GM19240 (cell line): ENCODE measurements at regions not wholly inside any gene's neighbourhood (a gene's known extent, or its start where the extent isn't known, plus 50 kb on each side); places are given as distances from the start of the nearest gene placed in this dataset.

Experiments
- DNase-seq: peaks from one replicate; pipeline ENCODE4 v3.0.0; 2011; ENCODE audit warnings: low spot score; ENCODE audit not compliant: insufficient read length

DNA sequence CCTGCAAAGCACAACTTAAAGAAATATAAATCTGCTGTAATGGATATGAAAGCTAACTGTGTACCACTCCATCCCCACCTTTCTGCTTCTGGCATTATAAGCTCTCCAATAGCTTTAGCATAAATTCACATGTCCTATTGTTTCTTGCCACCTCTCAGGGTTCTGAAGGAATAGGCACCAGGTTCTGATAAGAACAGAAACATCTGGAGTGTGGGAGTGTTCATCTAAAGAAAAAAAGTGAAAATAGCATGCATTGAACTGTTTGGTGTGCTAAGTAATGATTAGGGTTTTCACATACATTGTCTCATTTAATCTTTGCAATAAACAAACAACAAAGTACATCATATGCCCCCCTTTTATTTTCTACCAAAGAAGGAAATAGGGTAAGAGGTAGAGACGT lies 72.3 kb downstream of the FAM76B start:
- DNase-seq = no peak

DNA sequence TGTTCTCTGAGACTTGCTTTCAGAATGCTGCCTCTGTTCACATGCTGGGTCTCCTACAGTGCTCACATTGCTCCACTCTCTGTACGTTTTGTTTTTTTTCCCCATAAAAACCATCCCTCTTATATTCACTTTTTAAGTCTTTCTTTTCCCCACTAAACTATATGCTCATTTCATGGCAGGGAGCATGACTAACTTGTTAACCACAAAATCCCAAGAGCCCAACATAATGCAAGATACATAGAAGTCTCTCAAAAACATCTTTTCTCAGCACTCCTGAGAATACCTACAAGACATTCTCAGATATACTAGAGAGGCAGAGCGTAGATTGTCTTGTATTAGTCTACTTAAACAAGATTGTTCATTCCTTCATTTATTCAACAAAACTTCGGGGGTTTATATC lies 73.3 kb downstream of the FAM76B start:
- no peak for DNase-seq

DNA sequence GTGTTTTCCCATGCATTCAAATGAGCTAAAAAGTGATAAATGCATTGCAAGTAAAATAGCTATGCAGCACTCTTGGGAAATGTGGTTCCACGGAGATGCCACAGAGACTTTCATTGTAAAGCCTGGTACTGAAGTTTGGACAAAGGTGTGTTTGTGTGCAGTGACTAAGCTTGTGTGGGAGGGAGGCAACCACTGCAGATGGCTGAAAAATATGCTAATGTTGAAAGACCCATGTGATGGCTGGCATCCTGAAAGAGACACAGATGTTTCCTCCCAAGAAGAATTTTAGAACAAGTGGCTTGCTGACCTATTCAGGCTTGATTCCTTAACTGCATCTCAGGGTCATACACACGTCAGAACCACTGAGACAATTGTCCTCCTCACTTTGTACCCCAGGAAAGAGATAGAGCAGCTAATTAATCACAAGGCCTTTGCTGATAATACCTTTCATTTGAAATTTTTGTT lies 73.8 kb downstream of the FAM76B start:
- no peak for DNase-seq

DNA sequence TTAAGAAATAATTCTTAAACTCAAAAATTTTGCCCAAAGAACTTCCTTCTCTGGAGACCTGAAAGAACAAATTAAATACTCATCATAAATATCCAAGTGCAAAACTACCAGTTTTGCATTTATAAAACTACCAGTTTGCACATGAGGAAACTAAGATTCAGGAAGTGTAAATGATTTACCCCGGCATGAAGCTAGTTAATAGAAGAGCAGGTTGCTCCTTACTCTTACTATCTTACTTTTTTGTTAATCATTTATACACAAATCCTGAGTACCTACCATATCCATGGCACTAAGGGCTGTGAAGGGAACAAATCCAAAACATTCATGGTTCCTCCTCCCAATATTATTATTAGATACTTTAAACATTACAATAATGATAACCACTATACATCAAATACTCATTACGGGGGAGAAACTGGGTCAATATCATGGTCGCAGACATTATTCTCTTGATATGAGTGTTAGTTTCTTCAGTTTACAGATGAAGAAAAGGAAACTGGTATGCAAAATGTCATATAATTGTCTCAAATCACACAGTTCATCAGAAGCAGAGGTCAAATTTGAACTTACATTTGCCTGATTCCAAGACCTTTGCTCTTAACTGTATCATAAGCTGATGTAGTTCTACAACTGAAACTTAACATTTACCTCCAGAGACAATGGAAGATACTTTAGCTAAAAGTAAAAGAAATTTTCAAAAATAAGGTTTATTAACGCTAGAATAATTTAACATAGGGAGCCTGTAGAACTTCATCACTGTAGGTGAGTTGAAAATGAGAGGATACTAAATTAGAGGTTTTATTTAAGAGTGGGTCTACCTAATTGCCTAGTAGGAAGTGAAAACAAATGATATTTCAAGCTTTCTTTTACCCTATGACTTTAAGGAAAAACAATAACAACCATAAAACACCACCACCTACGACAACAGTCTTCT lies 74.5 kb downstream of the FAM76B start:
- DNase-seq = no peak

DNA sequence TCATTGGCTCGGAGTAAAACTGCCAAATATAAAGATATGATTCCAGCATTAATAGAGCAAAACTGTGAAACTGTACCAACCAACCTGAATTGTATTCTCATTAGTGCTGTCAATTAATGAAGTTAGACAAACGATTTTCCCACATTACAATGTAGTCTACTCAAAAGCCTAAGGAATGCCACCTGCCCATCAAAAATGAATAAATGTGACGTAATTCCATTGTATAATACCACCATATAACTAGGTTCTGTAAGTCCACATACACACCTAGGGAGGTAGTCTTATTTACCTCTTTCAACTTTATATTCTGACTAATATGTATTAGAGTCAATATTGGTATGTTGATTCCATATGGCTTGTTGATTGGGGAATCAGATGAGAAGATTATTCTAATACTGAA lies 76.2 kb downstream of the FAM76B start:
- DNase-seq = no peak

DNA sequence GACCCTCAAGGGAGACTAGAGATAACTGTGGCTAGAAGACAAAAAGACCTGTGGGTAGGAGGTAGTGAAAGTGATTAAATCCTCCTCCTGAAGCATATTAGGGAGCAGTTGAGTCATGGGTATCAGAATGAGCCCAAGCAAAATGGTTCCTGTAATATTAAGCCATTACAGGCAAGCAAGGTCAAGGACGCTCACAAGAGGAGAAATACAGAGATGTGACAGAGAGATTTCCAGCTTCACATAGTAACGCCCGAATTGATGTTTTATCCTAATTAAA lies 77.7 kb downstream of the FAM76B start:
- DNase-seq = no peak

DNA sequence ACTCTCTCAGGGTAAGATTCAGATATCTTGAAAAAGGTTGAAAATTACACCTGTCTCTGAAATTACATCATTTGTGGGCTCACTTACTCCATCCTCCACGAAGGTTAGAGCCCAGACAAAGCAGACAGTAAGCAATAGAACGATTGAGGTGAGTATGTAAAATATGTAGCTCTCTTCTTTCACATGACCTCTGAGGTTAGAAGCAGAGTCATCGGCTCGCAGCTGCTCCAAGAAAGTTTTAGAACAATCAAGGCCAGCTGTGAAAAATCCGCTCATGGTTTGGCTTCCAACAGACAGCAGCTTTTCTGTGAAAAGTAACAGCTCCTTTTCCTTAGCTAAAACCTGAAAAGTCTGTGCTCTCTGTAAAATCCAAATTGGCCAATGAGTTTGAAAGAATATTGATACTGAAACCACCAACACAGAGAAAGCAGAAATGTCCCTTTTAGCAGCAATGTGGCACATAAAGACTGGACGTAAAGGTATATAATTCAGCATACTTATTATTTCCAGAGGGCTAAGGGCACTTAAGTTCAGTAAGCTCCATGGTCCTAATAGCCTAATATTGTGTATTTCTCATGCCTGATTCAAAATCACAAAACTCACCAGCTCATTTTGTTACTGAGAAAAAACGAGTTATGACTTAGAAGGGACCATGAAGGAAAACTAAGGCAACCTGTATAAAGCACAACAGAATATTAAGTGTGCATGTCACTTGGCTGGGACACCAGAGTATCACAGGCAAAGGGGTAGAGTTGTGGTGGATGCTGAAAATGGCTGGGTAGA lies 78.2 kb downstream of the FAM76B start:
- DNase-seq = no peak

DNA sequence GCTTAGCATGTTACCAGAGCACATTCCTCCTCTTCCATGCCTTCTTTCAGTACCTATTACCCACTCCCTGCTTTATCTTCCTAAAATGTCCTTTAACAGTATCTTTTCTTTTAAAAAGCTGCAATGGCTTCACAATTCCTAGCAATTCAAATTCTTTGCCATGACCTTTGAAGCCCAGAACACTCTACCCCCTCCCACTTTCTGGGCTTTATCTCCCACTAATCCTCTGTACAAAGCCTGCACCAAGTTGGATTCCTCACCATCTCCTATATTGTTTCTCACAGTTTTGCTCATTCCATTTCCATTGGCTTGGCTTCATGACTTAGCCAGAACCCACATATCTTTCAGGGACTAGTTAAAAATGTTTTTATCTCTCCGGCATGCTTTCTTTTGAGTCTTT lies 80.9 kb downstream of the FAM76B start:
- no peak for DNase-seq

DNA sequence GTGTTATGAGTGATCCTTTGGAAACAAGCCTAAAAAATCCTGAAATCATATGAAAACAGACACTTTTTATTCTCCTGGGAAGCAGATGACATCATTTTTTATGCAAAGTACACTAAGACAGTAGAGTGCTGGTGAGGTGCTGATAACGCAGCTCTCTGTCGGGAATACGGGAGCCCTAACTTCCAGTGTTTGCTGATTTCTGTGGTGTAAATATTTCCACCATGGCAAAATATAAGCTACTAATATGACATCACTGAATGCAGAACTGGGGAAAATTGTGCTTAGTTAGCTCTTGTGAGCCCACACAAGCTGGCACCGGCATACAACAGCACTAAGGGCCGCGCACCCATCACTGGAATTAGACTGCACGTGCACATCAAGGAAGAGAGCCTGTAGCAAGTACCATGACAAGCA lies 82.6 kb downstream of the FAM76B start:
- DNase-seq = no peak

DNA sequence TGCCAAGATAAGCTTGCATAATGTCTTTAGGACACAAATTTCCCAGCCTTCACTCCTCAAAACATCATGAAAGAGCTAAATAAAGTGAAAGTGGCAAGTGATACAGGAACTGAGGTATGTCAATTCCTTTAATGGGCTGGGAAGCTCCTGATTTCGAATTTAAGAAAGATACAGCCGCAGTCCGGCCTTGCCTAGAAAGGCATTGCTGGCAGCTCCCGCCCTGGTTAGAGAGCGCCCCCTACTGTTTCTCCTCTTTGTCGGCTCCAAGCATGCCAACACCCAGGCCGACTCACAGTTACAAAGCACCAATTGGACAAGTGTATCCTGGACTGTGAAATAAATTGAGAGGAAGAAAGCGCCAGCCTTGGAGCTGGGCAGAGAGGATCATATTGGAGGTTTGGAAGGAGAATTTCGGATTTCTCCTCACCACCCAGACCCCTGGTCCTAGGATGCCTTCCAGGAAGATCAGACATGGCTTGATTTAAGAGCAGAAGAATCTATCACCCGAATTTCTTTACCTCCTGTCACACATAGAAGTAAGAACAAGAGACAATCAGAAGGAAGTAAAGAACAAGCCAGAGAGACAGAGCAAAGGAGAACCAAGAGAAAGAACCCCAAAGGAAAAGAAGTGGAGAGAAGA lies 84.0 kb downstream of the FAM76B start:
- DNase-seq = no peak

DNA sequence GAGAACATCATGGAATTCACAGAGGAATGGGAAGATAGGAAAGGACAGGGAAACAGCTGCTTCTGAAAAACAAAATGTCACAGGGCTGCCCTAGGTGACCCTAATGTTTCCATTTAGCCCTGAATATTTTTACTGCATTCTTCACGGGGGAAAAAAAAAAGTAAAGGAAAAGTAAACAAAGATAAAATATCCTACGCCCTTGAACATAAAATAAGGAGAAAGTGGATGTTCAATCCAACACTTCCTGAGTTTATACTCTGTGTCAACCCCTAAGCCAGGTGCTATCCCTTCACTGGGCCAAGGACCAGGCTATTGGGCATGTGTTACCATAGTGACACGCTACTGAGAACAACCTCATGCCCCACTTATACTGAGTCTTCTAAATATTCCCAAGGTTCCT lies 84.7 kb downstream of the FAM76B start:
- DNase-seq = no peak

DNA sequence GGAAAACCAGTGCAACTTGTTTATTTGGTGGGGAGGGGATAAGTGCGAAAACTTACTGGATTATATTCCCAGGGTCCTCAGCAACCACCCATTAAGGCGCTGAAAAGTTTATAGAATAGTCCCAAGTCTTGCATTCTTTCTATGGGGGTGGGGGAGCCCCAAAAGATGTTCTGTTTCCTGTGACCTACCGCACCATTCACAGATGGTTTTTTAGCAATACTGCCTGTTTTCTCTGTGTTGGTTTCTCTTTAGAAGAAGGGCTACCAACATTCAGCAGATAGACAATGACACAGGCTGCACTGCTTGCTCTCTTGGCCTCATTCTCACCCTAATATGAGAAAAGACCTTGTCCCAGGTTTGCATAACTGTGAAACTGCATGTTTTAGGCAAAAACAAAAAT lies 86.5 kb downstream of the FAM76B start:
- DNase-seq = no peak

DNA sequence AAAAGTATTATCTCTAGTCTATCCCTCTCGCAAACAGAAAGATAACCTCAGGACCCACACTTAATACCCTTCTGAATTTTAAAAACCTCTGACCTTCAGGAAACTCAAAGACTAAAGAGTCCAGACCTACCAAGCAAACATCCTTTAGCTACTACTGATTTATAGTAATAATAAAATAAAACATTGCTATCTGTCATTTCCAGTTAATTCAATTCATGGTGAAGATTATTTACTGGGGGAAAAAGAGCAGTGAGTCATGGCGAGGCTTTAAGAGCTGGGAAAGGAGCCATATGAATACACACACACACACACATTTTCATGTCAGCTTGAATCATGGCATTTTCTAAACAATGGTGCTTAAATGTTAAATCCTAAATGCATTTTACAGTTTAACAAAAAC lies 87.1 kb downstream of the FAM76B start:
- no peak for DNase-seq

DNA sequence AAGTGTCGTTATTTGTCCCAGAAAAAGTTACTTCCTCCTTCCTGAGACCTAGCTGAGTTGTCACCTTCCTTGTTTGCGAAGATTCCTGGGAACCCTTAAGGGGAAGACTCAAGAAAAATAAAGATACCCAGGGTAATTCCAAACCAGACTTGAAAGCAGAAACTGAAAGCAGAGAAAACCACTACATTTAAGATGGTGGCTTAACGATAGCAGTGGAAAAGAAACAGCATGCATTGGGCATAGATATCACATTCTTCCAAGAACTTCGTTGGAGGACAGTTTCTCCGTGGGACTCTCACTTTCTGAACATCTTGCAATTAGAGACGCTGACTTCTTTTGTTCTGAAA lies 89.1 kb downstream of the FAM76B start:
- DNase-seq = no peak

DNA sequence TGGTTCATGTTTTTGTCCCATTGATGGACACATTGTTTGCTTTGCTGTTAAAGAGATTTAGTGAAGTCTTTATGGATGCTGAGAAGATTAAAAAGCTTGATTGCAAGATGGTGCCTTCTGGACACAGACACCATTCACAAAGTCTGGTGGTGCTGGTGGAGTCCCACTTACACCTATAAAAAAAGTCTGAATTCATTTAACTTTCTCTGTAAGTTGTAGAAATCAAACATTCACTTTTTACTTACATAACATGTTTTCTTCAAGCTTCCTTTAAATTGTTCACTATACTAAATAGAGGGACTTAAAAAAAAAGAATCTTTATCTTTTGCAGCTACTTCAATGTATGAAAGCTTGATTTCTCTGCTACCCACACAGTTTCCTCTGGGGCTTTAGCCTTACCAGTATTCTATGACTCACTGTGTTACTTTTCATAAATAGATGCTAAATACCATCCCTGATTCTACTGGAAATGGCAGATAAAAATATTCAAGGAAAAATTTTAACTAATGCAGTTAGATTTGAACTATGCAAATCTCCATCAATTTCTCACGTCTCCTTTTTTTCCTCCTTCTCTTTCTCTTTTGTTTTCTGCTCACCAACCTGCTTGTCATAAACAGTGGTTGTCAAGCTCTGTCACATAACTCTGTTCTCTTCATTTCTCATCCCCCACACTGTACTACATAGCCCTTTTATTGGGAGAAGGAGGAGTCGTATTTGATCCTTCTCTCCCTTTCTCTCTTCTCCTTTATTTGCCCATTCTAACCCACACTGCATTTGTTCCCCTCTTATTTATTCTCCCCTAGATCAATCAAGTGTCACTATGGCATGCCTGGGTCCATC lies 89.7 kb downstream of the FAM76B start:
- no peak for DNase-seq

DNA sequence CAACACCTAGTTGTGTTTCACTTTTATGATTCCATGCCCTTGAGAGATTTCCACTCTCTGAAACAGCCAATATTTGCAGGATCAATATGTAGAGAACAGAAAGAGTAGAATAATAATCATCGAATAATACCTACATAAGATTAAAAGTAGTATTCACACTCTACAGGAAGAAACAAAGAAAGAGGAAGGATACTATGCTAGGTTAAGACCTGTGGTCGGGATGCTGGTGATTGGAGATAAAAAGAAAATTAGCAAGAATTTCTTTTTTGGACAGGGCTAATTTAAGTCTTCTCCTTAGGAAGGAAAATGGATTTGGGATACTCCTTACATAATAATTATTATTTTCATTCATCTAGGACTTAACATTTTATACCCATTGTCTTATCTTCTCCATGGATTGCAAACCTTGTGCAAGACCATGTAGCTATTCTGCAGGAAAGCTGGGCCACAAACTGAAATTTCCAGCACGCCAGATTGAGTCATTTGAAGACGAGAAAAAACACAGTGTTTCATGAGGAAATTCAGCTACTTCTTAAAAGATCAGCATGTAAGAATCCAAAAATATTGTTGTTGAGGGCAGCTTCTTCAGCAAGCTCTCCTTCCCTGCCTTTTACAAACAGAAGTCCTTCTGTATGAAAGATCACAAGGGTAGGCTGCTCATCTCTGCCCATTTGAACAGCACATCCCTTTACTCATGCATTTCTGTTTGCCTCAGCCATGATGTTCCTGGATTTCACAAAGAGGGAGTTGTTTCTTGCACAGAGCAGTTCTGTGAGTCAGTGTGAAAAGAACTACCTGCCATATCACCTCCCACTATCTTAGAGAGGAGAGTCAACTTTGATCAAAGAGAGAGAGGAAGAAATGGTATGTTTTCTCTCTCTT lies 90.7 kb downstream of the FAM76B start:
- DNase-seq = no peak

DNA sequence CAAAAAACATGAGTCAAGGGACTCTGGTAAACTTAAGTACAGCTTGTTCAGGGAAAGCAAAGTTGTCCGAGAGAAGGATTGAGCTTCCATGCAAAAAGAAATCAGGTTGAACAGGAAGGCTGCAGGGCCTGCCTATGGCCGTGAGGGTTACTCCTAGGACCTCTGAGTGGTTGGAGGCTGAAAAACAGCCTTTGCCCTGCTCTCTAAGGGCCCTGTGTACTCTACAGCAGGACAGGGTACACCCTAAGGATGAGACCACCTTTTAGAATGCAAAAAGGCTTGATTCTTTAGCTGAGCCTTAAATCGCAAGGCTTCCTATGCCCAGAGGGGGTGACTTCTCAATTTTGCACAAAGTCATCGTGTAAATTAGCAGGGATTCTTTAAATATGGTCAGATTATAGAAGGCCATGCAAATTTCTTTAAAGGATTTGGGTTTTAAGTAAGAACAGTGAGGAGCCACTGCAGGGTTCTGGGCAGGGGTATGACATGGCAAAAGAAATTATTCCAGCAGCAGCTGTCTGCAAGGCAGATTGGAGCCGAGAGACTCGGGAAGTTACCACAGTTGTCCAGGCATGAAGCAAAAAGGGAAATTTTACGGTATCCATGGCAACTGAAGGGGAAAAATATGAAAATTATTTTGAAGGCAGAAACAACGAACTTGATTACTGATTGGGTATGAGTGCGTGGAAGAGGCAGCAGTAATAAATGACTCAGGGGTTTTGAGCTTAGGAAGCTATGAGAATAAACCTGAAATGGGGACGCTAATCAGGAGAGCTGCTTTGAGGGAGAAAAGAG lies 91.8 kb downstream of the FAM76B start:
- DNase-seq = no peak

DNA sequence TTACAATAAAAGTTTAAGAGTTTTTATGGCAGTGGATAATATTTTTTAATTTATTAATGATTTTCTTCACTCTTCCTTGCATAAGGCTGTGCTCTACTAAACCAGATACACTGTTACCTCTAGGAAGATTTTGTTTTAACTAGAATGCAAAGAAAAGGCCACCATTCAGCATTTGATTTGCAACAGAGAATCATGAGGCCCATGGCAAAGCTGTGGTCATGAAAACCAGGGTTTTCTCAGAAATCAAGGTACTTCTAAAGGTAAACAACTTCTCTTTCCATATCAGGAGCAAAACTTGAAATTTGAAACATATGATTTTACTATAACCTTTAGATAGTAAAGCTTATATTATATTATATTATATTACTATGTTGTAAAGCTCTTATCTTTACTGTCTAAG lies 94.4 kb downstream of the FAM76B start:
- DNase-seq = no peak

DNA sequence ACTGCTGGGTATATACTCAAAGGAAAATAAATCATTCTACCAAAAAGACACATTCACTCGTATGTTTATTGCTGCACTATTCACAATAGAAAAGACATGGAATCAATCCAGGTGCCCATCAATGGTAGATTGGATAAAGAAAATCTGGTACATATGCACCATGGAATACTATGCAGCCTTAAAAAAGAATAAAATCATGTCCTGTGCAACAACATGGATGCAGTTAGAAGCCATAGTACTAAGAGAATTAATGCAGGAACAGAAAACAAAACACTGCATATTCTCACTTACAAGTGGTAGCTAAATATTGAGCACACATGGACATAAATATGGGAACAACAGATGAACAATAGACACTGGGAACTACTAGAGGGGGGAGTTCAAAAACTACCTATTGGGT lies 96.3 kb downstream of the FAM76B start:
- no peak for DNase-seq
